ENCODE measurements at regions not wholly inside any gene's neighbourhood (a gene's known extent, or its start where the extent isn't known, plus 50 kb on each side); places are given as distances from the start of the nearest gene placed in this dataset.

GRCh38 chr18:24840051-24840450 lies 379.6 kb downstream of the HRH4 start:
- no peak for DNase-seq

GRCh38 chr18:24840640-24841039 lies 380.2 kb downstream of the HRH4 start:
- no peak for DNase-seq

GRCh38 chr18:24841536-24841935 lies 381.1 kb downstream of the HRH4 start:
- no peak for DNase-seq

- DNase-seq, result no peak
Measured at GRCh38 chr18:24843123-24843522, 382.7 kb downstream of the HRH4 start.

GRCh38 chr18:24846138-24846537 lies 385.7 kb downstream of the HRH4 start:
- DNase-seq, result no peak

- no peak for DNase-seq
Measured at GRCh38 chr18:24850532-24850931, 390.1 kb downstream of the HRH4 start.

- DNase-seq, result no peak
Measured at GRCh38 chr18:24853076-24853475, 392.6 kb downstream of the HRH4 start.

GRCh38 chr18:24860978-24861680 lies 400.7 kb downstream of the HRH4 start:
- DNase-seq, result no peak

GRCh38 chr18:24862201-24862816 lies 401.9 kb downstream of the HRH4 start:
- DNase-seq, result no peak

- no peak for DNase-seq
Measured at GRCh38 chr18:24868311-24868710, 407.9 kb downstream of the HRH4 start.

GRCh38 chr18:24868760-24869237 lies 408.4 kb downstream of the HRH4 start:
- DNase-seq, result no peak

- no peak for DNase-seq
Measured at GRCh38 chr18:24869285-24869684, 408.8 kb downstream of the HRH4 start.

- no peak for DNase-seq
Measured at GRCh38 chr18:24875286-24875685, 414.8 kb downstream of the HRH4 start.

GRCh38 chr18:24875777-24876176 lies 415.3 kb downstream of the HRH4 start:
- no peak for DNase-seq

- no peak for DNase-seq
Measured at GRCh38 chr18:24876266-24876665, 415.8 kb downstream of the HRH4 start.

GRCh38 chr18:24877066-24877465 lies 416.6 kb downstream of the HRH4 start:
- DNase-seq, result no peak

GRCh38 chr18:24877546-24877945 lies 417.1 kb downstream of the HRH4 start:
- no peak for DNase-seq

- no peak for DNase-seq
Measured at GRCh38 chr18:24878289-24878688, 417.9 kb downstream of the HRH4 start.

- DNase-seq, result no peak
Measured at GRCh38 chr18:24885276-24885675, 424.8 kb downstream of the HRH4 start.

GRCh38 chr18:24894880-24895279 lies 434.4 kb downstream of the HRH4 start:
- no peak for DNase-seq

- DNase-seq, result no peak
Measured at GRCh38 chr18:24897461-24897860, 437.0 kb downstream of the HRH4 start.

GRCh38 chr18:24910221-24910620 lies 441.7 kb downstream of the ZNF521 start:
- DNase-seq, result no peak

GRCh38 chr18:24913507-24914170 lies 438.3 kb downstream of the ZNF521 start:
- no peak for DNase-seq

GRCh38 chr18:24914171-24914525 lies 437.8 kb downstream of the ZNF521 start:
- DNase-seq, result no peak
